MM.1S (cell line): ENCODE measurements at regions not wholly inside any gene's neighbourhood (a gene's known extent, or its start where the extent isn't known, plus 50 kb on each side); places are given as distances from the start of the nearest gene placed in this dataset.

ENCODE experiments used
- DNase-seq: peaks from one replicate; pipeline ENCODE4 v3.0.0-alpha.2; 2015
- H2AFZ ChIP-seq: fragments of 300-600 bp; sonication (generic); 2 replicates; pipeline ENCODE4 v1.6.0; 2016; ENCODE audit warnings: antibody characterized with exemption, low read length
- H3F3A ChIP-seq: fragments of 300-600 bp; sonication (generic); 2 replicates; pipeline ENCODE4 v1.6.1; 2016; ENCODE audit warnings: mild to moderate bottlenecking, antibody characterized with exemption, low read length, moderate library complexity, mixed read lengths; ENCODE audit not compliant: insufficient read depth
- H3K27ac ChIP-seq: fragments of 300-600 bp; sonication (generic); 2 replicates; pipeline ENCODE4 v1.5.1; 2016; ENCODE audit warnings: mild to moderate bottlenecking, low read length
- H3K27me3 ChIP-seq: fragments of 300-600 bp; sonication (generic); replicated peaks from 2 replicates; pipeline ENCODE4 v1.6.0; 2016; ENCODE audit warnings: low read length; ENCODE audit not compliant: insufficient read depth
- H3K36me3 ChIP-seq: fragments of 300-600 bp; sonication (generic); replicated peaks from 2 replicates; pipeline ENCODE4 v1.6.1; 2016; ENCODE audit warnings: mild to moderate bottlenecking, low read length, mixed read lengths; ENCODE audit not compliant: insufficient read depth
- H3K4me1 ChIP-seq: fragments of 300-600 bp; sonication (generic); 2 replicates; pipeline ENCODE4 v1.6.1; 2016; ENCODE audit warnings: low read length, mixed read lengths
- H3K4me2 ChIP-seq: fragments of 300-600 bp; sonication (generic); 2 replicates; pipeline ENCODE4 v1.6.0; 2016; ENCODE audit warnings: low read depth, low read length
- H3K4me3 ChIP-seq: fragments of 300-600 bp; sonication (generic); 2 replicates; pipeline ENCODE4 v1.5.1; 2016; ENCODE audit warnings: low read length, mixed read lengths
- H3K79me2 ChIP-seq: fragments of 300-600 bp; sonication (generic); 2 replicates; pipeline ENCODE4 v1.6.1; 2016; ENCODE audit warnings: mixed run types, low read length, mixed read lengths
- H3K9ac ChIP-seq: fragments of 300-600 bp; sonication (generic); 2 replicates; pipeline ENCODE4 v1.6.1; 2016; ENCODE audit warnings: low read length, mixed read lengths
- H3K9me2 ChIP-seq: fragments of 300-600 bp; sonication (generic); replicated peaks from 2 replicates; pipeline ENCODE4 v1.6.1; 2016; ENCODE audit warnings: mild to moderate bottlenecking, low read length, mixed read lengths; ENCODE audit not compliant: insufficient read depth
- H3K9me3 ChIP-seq: fragments of 300-600 bp; sonication (generic); replicated peaks from 2 replicates; pipeline ENCODE4 v1.6.1; 2016; ENCODE audit warnings: mild to moderate bottlenecking, low read length, mixed read lengths; ENCODE audit not compliant: insufficient read depth
- H4K20me1 ChIP-seq: fragments of 300-600 bp; sonication (generic); 2 replicates; pipeline ENCODE4 v1.6.1; 2016; ENCODE audit warnings: mild to moderate bottlenecking, low read length, moderate library complexity, mixed read lengths; ENCODE audit not compliant: insufficient read depth
- EZH2 ChIP-seq: fragments of 300-600 bp; sonication (generic); optimal IDR thresholded peaks from 2 replicates; pipeline ENCODE3; 2017; ENCODE audit warnings: low read depth, mild to moderate bottlenecking, antibody characterized with exemption, low read length, mixed read lengths
- EZH2phosphoT487 ChIP-seq: fragments of 300-600 bp; sonication (generic); IDR thresholded peaks from 2 replicates; pipeline ENCODE4 v1.6.1; 2018; ENCODE audit warnings: antibody characterized with exemption, low read length
- TF ChIP-seq, protein P1 (sequence below): fragments of 300-600 bp; sonication (generic); IDR thresholded peaks from 2 replicates; pipeline ENCODE4 v1.5.1; 2016; ENCODE audit warnings: antibody characterized with exemption, low read length, mixed read lengths

DNA sequence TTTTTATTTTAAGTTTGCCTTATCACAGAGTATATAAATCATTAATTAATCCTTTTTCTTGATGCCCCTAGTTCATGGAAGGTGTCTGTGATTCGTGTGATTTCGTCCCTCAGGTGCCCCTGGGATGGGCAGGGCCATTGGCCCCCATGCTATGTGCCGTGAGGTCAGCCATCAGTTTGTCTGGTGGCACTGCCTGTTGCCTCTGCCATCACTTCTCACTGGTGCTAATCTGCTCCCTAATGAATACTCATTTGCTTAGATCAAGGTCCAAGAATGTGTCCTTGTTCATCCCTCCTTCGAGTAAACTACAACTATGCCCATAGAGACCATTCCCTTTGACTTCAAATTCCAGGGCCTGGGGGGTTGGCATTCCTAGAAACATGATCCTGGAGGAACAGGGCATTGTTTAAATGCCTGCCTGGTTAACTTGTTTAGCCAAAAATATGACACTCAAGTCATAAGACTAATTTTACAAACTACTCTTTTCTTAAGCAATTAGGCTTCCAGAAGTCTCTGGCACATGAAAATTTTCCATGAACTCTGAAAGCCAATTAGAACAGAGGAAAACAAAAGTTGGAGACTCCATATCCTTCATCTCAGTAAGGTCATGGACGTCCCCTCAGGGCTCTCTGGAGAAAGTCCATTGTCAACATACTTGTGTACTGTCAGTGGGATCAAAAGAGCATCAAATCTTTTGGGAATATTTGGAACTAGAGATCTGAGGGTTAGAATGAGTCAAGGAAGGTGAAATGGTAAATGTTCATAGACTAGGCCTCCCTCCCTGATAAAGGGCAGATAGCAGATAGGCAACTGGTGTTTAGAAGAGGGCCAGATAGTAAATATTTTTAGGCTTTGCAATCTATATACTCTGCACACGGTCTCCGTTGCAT, 90.9 kb upstream of the PLXNC1 start:
- H3K4me2 ChIP-seq, result no peak overlapping the region
- DNase-seq, result no peak

DNA sequence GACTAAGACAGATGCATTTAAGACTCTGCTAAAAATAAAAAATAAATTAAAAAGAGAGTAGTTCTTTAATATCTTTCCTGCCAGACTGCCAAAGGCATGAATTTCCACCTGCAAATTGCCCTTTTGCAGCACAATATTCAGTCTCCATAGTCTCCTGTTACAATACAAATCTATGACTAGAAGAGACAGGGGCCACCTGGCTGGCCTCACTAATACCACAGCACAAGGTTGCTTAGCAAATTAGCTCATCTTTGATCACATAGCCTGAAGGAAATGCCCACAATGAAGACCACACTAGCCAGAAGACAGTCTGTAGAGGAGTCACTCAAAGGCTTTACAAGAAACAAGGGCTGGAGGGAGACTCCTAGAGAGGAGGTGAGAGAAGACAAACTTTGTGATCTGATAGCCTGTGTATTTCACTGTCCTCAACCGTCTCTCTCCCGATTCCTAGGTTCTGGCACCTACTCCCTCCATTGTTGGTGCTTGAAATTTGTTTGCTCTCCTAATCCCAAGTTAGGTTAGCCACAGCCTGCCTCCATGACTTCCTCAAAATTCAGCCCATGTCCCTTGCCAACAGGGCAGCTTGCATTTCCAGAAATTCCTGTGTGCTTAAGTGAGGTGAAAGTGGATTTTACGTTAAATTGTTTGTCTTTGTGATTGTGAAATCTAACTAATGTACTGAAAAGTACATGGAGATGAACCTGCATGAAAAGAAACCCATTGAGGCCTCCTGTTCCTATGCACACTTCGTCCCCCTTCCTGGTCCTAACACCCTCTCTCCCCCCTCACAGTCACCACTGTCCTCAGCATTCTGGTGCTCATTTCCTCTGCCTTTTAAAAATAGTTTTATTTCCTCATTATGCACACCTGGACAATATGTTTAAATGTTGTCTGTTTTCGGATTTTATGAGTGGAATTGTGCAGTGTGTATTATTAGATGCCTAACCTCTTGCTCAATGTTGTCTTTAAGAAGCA, 88.7 kb upstream of the PLXNC1 start:
- Histone ChIP-seq H3K9me3 (no peaks in the 10 kb centered on the region), H3K4me2 (no peak overlapping the region), H2AFZ (no peak overlapping the region), H3K79me2 (no peaks in the 10 kb centered on the region), H4K20me1 (no peaks in the 10 kb centered on the region), H3K36me3 (no peaks in the 10 kb centered on the region), H3K27ac (no peak overlapping the region), H3K27me3 (no peaks in the 10 kb centered on the region), H3K9ac (no peak overlapping the region), H3K4me1 (no peaks in the 10 kb centered on the region), H3K9me2 (no peaks in the 10 kb centered on the region), H3F3A (no peaks in the 10 kb centered on the region), H3K4me3 (no peak overlapping the region)
- DNase-seq, result no peak
- TF ChIP-seq, protein P1, sequence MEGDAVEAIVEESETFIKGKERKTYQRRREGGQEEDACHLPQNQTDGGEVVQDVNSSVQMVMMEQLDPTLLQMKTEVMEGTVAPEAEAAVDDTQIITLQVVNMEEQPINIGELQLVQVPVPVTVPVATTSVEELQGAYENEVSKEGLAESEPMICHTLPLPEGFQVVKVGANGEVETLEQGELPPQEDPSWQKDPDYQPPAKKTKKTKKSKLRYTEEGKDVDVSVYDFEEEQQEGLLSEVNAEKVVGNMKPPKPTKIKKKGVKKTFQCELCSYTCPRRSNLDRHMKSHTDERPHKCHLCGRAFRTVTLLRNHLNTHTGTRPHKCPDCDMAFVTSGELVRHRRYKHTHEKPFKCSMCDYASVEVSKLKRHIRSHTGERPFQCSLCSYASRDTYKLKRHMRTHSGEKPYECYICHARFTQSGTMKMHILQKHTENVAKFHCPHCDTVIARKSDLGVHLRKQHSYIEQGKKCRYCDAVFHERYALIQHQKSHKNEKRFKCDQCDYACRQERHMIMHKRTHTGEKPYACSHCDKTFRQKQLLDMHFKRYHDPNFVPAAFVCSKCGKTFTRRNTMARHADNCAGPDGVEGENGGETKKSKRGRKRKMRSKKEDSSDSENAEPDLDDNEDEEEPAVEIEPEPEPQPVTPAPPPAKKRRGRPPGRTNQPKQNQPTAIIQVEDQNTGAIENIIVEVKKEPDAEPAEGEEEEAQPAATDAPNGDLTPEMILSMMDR, result no peak
- TF ChIP-seq EZH2 (no peak), EZH2phosphoT487 (no peak)

More for the DNA sequence above, 90.9 kb upstream of the PLXNC1 start:
- no peaks in the 10 kb centered on the region for H3K79me2 ChIP-seq
- H3K27ac ChIP-seq, result no peak overlapping the region
- H3K4me3 ChIP-seq, result no peak overlapping the region
- no peak overlapping the region for H3K9ac ChIP-seq
- TF ChIP-seq EZH2phosphoT487 (no peak), EZH2 (no peak)
- TF ChIP-seq, protein P1, result no peak
- no peaks in the 10 kb centered on the region for H4K20me1 ChIP-seq
- H3F3A ChIP-seq, result no peaks in the 10 kb centered on the region
- H3K9me3 ChIP-seq, result no peaks in the 10 kb centered on the region
- H3K9me2 ChIP-seq, result no peaks in the 10 kb centered on the region
- H3K36me3 ChIP-seq, result no peaks in the 10 kb centered on the region
- no peaks in the 10 kb centered on the region for H3K27me3 ChIP-seq
- no peak overlapping the region for H2AFZ ChIP-seq
- H3K4me1 ChIP-seq, result no peaks in the 10 kb centered on the region

DNA sequence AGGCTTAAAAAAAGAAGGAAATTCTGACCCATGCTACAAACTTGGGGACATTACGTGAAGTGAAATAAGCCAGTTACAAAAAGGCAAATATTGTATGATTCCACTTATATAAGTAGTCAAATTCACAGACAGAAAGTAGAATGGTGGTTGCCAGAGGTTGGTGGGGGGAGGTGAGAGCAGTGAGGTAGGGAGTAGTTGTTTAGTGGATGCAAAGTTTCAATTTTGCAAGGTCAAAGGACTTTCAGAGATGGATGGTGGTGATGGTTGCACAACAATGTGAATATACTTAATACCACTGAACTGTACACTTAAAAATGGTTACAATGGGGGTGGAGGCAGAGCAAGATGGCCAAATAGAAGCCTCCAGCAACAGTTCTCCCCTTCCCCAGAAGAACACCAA, 86.2 kb upstream of the PLXNC1 start:
- no peaks in the 10 kb centered on the region for H4K20me1 ChIP-seq
- H3K4me2 ChIP-seq, result no peak overlapping the region
- H3K27me3 ChIP-seq, result no peaks in the 10 kb centered on the region
- no peaks in the 10 kb centered on the region for H3K36me3 ChIP-seq
- H3K4me3 ChIP-seq, result no peak overlapping the region
- DNase-seq, result no peak
- no peak overlapping the region for H2AFZ ChIP-seq
- no peaks in the 10 kb centered on the region for H3K79me2 ChIP-seq
- H3K9me3 ChIP-seq, result no peaks in the 10 kb centered on the region
- TF ChIP-seq EZH2 (no peak), EZH2phosphoT487 (no peak)
- TF ChIP-seq, protein P1, result no peak
- H3K9ac ChIP-seq, result no peak overlapping the region
- H3F3A ChIP-seq, result no peaks in the 10 kb centered on the region
- H3K27ac ChIP-seq, result no peak overlapping the region
- H3K9me2 ChIP-seq, result no peaks in the 10 kb centered on the region
- no peaks in the 10 kb centered on the region for H3K4me1 ChIP-seq
